HG03457 (cell line): ENCODE measurements at regions not wholly inside any gene's neighbourhood (a gene's known extent, or its start where the extent isn't known, plus 50 kb on each side); places are given as distances from the start of the nearest gene placed in this dataset.

ENCODE experiments used
- ATAC-seq: cut with Tn5 transposase; IDR thresholded peaks from one replicate; pipeline ENCODE4 v1.9.1; 2021; ENCODE audit warnings: moderate number of reproducible peaks; ENCODE audit not compliant: unreplicated experiment

GRCh38 chr3:56902468-56903160, 100.9 kb upstream of the ARHGEF3 start:
- ATAC-seq: no peak

- ATAC-seq: no peak
Observed at GRCh38 chr3:56900801-56901200, 99.1 kb upstream of the ARHGEF3 start.

GRCh38 chr3:56899851-56900250, 98.1 kb upstream of the ARHGEF3 start:
- no peak for ATAC-seq

- ATAC-seq: no peak
Observed at GRCh38 chr3:56899078-56899477, 97.3 kb upstream of the ARHGEF3 start.

GRCh38 chr3:56896357-56896756, 94.6 kb upstream of the ARHGEF3 start:
- ATAC-seq: no peak

GRCh38 chr3:56894881-56895431, 93.2 kb upstream of the ARHGEF3 start:
- ATAC-seq: no peak

- ATAC-seq: no peak
Observed at GRCh38 chr3:56890448-56891091, 88.8 kb upstream of the ARHGEF3 start.

GRCh38 chr3:56889131-56889530, 87.4 kb upstream of the ARHGEF3 start:
- no peak for ATAC-seq

- ATAC-seq: no peak
Observed at GRCh38 chr3:56887402-56888025, 85.8 kb upstream of the ARHGEF3 start.

GRCh38 chr3:56886314-56886713, 84.6 kb upstream of the ARHGEF3 start:
- ATAC-seq: no peak

GRCh38 chr3:56885879-56886278, 84.1 kb upstream of the ARHGEF3 start:
- ATAC-seq: no peak

GRCh38 chr3:56885453-56885852, 83.7 kb upstream of the ARHGEF3 start:
- ATAC-seq: no peak

GRCh38 chr3:56884387-56884786, 82.6 kb upstream of the ARHGEF3 start:
- ATAC-seq: no peak

- ATAC-seq: no peak
Observed at GRCh38 chr3:56883828-56884227, 82.1 kb upstream of the ARHGEF3 start.

GRCh38 chr3:56882896-56883295, 81.1 kb upstream of the ARHGEF3 start:
- no peak for ATAC-seq

- no peak for ATAC-seq
Observed at GRCh38 chr3:56881841-56882240, 80.1 kb upstream of the ARHGEF3 start.

GRCh38 chr3:56880720-56881575, 79.2 kb upstream of the ARHGEF3 start:
- no peak for ATAC-seq

GRCh38 chr3:56879436-56880215, 77.9 kb upstream of the ARHGEF3 start:
- no peak for ATAC-seq

GRCh38 chr3:56878074-56878473, 76.3 kb upstream of the ARHGEF3 start:
- no peak for ATAC-seq

GRCh38 chr3:56876916-56877315, 75.2 kb upstream of the ARHGEF3 start:
- no peak for ATAC-seq
